GM19397 (cell line): ENCODE measurements at regions not wholly inside any gene's neighbourhood (a gene's known extent, or its start where the extent isn't known, plus 50 kb on each side); places are given as distances from the start of the nearest gene placed in this dataset.
"Not testable (repeated sequence)": the region's sequence is repeated elsewhere in the genome, so short reads cannot be mapped to it uniquely, and the experiment has no call there.

Source experiments
- ATAC-seq: cut with Tn5 transposase; IDR thresholded peaks from one replicate; pipeline ENCODE4 v1.9.1; 2021; ENCODE audit warnings: mild to moderate bottlenecking, moderate library complexity; ENCODE audit not compliant: unreplicated experiment

DNA sequence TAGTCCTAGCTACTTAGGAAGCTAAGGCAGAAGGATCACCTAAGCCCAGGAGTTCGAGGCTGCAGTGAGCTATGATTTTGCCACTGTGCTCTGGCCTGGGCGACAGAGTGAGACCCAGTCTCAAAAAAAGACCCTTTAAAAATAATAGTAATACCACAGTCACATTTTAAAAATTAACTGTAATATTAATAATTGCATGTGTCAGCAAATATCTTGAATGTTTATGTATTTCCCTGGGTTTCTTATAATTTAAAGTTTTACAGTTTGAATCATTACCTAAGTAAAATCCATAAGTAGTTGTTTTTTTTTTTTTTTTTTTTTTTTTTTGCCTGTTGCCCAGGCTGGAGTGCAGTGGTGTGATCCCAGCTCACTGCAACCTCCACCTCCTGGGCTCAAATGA lies 69.2 kb downstream of the LYZL2 start:
- no peak for ATAC-seq

- no peak for ATAC-seq
Observed at GRCh38 chr10:30559180-30559579, 70.4 kb downstream of the LYZL2 start.

DNA sequence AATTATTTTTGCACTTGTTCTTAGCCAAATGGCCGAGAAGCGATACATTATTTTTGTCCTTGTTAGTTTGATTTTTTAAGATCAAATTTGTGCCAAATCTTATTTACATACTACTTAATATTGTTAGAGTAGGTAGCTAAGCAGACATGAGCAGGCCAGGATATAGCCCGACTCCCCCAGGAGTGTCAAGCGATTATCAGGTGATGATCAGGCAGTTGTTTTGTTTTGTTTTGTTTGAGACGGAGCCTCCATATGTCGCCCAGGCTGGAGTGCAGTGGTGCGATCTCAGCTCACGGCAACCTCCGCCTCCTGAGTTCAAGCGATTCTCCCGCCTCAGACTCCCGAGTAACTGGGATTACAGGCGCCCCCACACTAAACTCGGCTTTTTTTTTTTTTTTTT lies 71.1 kb downstream of the LYZL2 start:
- no peak for ATAC-seq

- ATAC-seq, result no peak
Observed at GRCh38 chr10:30557884-30558283, 71.7 kb downstream of the LYZL2 start.

GRCh38 chr10:30556189-30556588 lies 73.4 kb downstream of the LYZL2 start:
- ATAC-seq, result no peak

DNA sequence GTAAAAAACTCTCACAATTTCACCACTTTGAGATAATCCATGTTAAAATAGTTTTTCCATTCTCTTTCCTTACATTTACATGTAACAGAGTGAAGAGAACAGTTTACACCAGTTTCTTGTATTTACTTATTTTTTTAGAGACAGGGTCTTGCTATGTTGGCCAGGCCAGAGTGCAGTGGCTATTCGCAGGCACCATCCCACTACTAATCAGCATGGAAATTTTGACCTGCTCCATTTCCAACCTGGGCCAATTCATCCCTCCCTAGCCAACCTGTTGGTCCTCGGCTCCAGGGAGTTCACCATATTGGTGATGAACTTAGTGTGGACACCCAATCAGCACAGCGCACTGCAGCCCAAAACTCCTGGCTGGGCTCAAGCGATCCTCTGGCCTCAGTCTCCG lies 74.1 kb downstream of the LYZL2 start:
- ATAC-seq, result no peak

GRCh38 chr10:30554440-30554825 lies 75.1 kb downstream of the LYZL2 start:
- no peak for ATAC-seq

DNA sequence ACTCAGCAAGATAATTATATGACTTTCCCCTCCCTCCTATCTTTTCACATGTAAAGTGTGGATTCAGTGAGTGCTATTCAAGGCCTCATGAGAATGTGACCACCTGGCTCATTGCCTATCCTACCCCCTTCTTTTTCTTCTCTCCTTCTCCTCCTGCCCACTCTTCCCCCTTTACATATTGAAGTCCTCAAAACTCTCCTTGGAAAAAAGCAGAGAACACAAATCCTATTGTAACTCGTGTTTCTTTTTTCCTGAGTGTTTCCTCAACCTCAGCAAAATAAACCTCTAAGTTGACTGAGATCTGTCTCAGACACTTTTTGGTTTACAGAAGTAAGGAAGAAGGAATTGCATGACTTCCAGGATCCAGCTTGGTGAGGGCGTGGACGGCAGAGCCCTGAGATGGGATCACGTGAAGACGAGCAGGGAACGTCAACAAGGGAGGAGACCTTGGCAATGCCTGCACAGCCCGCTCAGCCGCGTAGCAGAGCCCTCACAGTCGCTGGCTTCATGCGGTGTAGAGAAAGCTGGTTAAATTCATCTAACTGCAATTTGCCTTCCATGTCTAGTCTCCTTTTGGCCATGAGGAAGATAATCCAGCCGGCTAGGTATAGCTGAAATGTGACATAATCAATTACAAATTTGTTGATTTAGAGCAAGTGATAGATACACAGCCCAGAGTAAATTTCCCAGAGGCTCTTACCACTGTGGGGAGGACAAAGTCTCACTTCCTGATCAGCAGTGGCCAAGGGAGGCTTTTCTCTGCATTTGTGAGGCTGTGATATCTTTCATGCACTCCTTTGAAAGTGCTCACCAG lies 75.7 kb downstream of the LYZL2 start:
- ATAC-seq, result no peak

- no peak for ATAC-seq
Observed at GRCh38 chr10:30553018-30553625, 76.4 kb downstream of the LYZL2 start.

GRCh38 chr10:30550967-30551815 lies 78.4 kb downstream of the LYZL2 start:
- no peak for ATAC-seq

- not testable (repeated sequence) for ATAC-seq
Observed at GRCh38 chr10:30549134-30549687, 80.3 kb downstream of the LYZL2 start.

- ATAC-seq, result no peak
Observed at GRCh38 chr10:30546511-30546910, 83.0 kb downstream of the LYZL2 start.

- no peak for ATAC-seq
Observed at GRCh38 chr10:30542895-30543288, 86.7 kb downstream of the LYZL2 start.

GRCh38 chr10:30542001-30542894 lies 87.3 kb downstream of the LYZL2 start:
- no peak for ATAC-seq

DNA sequence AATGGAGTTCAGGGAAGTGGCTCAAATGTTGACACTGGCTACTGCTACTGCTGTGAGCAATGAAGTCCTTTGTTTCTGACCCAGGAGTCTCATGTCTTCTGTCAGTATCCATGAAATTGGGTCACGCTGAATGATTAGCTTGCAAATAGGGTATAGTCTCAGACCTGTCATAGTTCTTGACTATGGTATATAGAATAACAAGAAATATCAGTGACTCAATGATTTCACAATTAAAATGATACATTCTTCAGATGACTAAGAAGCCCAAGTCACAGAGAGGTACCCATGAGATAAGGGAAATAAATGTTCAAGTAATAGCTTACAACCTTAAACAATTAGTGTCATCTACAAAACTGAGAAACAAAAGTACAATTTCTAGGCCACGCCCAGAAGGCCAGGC lies 89.3 kb downstream of the LYZL2 start:
- ATAC-seq, result no peak

DNA sequence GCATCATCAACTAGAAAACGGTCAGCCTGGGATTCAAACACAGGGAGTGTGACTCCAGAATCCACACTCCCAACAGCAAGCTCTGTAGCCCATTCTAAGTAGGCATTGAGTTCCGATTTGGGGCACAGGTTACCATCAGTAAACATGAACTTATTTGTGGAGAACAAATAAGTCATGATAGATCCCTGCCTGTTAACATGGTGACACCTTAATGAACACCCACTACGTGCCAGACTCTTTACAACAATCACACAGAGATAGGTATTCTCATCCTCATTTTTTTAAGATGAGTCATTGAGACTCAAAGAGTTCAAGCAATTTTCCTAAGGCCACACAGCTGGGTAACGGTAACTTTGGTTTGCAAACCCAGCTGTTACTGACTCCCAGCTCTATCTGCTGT lies 91.5 kb downstream of the LYZL2 start:
- ATAC-seq, result no peak

DNA sequence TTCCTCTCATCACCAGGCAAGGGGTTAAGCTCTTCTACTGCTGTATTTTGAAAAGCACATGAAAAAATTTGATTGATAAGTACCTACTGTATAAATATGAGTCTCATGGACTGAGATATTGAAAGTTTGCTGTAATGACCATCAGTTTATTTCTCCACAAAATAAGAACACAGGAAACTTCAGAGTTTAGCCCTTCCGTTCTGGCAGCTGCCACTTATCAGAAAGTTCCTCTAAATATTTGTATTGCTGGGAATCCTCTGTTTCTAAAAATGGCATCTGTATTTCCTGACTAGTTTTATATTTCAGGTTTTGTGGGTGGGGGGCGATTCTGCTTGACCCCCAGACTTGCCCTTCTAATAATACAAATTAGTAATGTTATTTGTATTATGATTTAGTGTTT lies 92.0 kb downstream of the LYZL2 start:
- ATAC-seq, result no peak

GRCh38 chr10:30537158-30537557 lies 92.4 kb downstream of the LYZL2 start:
- ATAC-seq, result not testable (repeated sequence)

DNA sequence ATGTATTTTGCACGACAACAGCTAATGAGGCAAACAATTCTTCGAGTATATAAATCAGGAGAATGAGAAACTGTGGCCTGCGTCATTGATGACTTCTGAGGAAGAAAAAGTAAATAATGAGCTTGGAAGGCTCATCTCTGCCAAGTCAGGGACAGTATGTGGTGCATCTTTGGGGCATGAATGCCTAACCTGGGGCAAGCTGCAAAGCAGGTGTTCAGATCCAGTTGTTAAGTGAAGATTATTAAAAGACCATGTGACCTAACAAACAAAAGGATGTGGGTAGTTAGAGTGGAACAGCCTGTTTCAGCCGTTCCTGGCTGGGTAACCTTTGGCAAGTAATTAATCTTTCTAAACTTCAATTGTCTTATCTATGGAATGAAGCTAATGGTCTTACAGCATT lies 93.0 kb downstream of the LYZL2 start:
- ATAC-seq, result no peak

- ATAC-seq, result no peak
Observed at GRCh38 chr10:30535677-30536076, 93.9 kb downstream of the LYZL2 start.
